T-helper 1 cell treated with Interleukin-12 subunit alpha and Interleukin-12 subunit beta and Interleukin-4 antibody, amounts not matched to agents 30 μg/mL and 1 μg/mL, for 36 hours (primary cell): ENCODE measurements at regions not wholly inside any gene's neighbourhood (a gene's known extent, or its start where the extent isn't known, plus 50 kb on each side); places are given as distances from the start of the nearest gene placed in this dataset.

Experiments used
- H3K27ac Mint-ChIP-seq: one replicate; pipeline ENCODE4 v1.8.0; 2021; ENCODE audit warnings: mild to moderate bottlenecking, mixed read lengths
- H3K27me3 Mint-ChIP-seq: one replicate; pipeline ENCODE4 v1.8.0; 2021; ENCODE audit warnings: low read depth, mixed read lengths
- H3K36me3 Mint-ChIP-seq: one replicate; pipeline ENCODE4 v1.8.0; 2021; ENCODE audit warnings: low read depth, mixed read lengths
- H3K4me1 Mint-ChIP-seq: one replicate; pipeline ENCODE4 v1.8.0; 2021; ENCODE audit warnings: low read depth, mixed read lengths
- H3K4me3 Mint-ChIP-seq: one replicate; pipeline ENCODE4 v1.8.0; 2021; ENCODE audit warnings: mild to moderate bottlenecking, moderate library complexity, mixed read lengths
- H3K9me3 Mint-ChIP-seq: one replicate; pipeline ENCODE4 v1.8.0; 2021; ENCODE audit warnings: mixed read lengths

DNA sequence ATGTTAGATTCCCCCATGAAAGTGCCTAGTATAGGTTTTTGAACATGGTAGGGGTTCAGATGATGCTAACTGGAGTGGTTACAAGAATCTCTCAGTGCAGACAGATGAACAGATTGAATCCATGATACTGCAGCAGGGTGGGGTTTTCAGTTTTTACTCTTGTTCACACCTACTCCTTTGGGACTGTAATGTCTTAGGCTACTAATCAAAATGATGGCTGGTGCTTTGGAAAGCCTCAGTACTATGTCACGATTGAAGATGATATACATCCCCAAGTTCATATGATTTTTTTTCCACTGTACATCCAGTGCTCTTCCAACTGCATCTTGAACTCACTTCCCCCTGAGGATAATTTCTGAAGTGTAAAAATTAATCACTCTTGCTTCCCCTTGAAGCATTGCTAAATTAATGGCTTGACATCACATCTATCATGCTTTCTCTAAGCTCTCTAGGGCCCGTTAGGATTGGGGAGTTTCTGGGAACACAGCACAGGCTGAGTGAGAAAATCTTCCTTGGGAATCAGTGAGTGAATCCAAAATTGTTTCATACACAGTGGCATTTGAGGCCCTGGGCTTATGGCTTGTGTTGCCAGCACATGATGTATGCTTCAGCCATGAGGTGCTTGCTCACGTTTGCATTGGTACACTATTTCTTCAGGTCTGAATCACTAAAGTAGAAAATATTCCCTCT, 115.0 kb upstream of the TPRG1 start:
- Mint-ChIP-seq H3K36me3 (peaks cover 12% of the 10 kb centered on the region), H3K9me3 (peaks cover 25% of the 10 kb centered on the region), H3K27me3 (peaks cover 25% of the 10 kb centered on the region), H3K27ac (no peak overlapping the region), H3K4me3 (no peak overlapping the region), H3K4me1 (peaks cover 11% of the 10 kb centered on the region)

DNA sequence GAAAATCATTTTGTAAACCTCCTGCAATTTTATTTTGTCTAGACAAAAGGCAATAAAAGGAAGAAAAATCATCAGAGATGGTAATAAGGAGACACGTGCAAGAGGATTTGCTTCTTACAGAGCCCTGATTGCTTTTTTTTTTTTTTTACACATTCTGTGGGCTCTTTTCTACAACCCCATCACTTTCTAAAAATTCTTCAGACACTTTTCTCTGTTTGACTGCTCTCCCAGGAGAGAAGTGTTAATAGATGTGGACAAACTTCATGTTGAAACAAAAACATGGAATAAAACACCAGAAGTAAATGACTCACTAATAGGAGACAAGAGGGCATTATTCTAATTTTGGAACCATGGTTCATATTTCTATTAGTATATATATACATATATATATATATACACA, 114.4 kb upstream of the TPRG1 start:
- peaks cover 25% of the 10 kb centered on the region for H3K9me3 Mint-ChIP-seq
- H3K27ac Mint-ChIP-seq = no peak overlapping the region
- peaks cover 30% of the 10 kb centered on the region for H3K27me3 Mint-ChIP-seq
- peaks cover 11% of the 10 kb centered on the region for H3K4me1 Mint-ChIP-seq
- no peak overlapping the region for H3K4me3 Mint-ChIP-seq
- H3K36me3 Mint-ChIP-seq = peaks cover 7% of the 10 kb centered on the region

DNA sequence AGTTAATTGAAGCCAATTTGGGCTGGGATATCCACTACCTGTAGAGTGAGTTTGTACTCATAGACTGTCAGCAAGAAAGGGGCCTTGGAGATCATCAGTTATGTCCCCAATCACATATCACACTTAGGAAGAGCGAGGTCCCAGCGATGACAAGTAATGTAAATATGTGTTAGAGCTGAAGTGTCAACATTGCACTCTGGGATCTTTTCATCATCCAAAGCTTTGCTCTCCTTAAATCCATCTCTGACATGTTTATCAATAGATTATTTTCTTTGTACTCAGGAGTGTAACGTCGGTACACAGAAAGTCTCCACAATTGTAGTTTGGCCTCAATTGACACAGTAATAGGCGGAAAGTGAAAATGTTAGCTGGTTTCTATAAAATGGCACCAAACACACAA, 113.7 kb upstream of the TPRG1 start:
- Mint-ChIP-seq H3K9me3 (peaks cover 31% of the 10 kb centered on the region), H3K4me3 (no peak overlapping the region), H3K27me3 (peaks cover 32% of the 10 kb centered on the region), H3K36me3 (peaks cover 7% of the 10 kb centered on the region), H3K4me1 (peaks cover 10% of the 10 kb centered on the region), H3K27ac (no peak overlapping the region)

DNA sequence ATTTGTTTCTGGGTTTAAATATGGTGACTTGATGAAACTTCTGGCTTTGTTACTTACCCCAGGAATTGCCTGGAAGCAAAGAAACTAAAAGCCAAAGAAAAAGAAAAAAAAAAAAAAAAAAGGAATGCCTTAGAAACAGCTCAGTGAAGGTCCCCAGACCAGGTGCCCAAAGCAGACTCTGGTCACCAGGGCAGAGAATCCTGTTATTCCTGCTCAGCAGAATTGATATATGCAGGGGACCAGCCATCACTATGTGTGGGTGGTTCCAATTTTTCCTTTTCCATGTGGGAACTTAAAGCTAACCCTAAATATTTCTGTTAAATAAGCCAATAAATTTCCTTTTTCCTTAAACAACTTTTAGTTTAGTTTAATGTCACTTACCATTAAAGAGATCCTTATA, 100.8 kb upstream of the TPRG1 start:
- Mint-ChIP-seq H3K4me3 (no peak overlapping the region), H3K4me1 (peaks cover 2% of the 10 kb centered on the region), H3K9me3 (peaks cover 9% of the 10 kb centered on the region), H3K27ac (no peak overlapping the region), H3K36me3 (peaks cover 2% of the 10 kb centered on the region), H3K27me3 (peaks cover 26% of the 10 kb centered on the region)

DNA sequence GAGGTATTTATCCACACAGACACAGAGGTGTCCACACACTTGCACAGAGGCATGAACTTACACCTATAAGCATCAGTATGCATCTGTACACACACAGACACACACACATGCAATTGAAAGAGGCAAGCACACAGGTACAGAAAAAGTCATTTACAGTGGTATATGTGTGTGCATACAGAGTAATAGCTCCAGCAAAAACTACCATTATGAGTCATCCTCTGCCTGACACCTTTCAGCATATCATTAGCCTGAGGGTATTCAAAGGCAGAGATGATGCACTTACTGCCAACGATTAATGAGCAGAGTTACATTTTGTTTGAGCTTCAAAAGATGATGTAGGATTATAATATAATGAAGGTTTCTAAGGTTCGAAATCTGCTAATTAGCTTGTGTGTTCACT, 100.3 kb upstream of the TPRG1 start:
- Mint-ChIP-seq H3K27ac (no peak overlapping the region), H3K9me3 (peaks cover 7% of the 10 kb centered on the region), H3K27me3 (peaks cover 25% of the 10 kb centered on the region), H3K36me3 (peaks cover 1% of the 10 kb centered on the region), H3K4me1 (peaks cover 2% of the 10 kb centered on the region), H3K4me3 (no peak overlapping the region)

DNA sequence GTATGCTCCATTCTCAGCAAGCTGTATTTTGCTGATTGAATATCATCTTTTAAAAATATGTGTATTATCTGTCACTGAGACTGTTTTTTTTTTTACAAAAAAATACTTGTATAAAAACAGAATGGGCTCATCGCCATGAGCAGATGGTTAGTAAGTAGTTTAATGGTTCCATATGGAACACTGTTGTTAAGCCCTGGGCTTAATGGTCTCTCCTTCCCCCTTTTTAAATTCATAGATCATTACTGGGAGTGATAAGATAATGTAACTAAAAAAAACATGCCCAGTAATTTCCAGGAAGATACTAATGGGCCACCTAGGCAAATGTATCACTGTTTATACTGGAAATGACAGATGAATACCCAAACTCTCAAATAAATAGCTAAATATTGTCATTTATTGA, 95.3 kb upstream of the TPRG1 start:
- Mint-ChIP-seq H3K27me3 (peaks cover 12% of the 10 kb centered on the region), H3K9me3 (no peaks in the 10 kb centered on the region), H3K36me3 (no peaks in the 10 kb centered on the region), H3K4me3 (no peak overlapping the region), H3K27ac (no peak overlapping the region), H3K4me1 (no peaks in the 10 kb centered on the region)

DNA sequence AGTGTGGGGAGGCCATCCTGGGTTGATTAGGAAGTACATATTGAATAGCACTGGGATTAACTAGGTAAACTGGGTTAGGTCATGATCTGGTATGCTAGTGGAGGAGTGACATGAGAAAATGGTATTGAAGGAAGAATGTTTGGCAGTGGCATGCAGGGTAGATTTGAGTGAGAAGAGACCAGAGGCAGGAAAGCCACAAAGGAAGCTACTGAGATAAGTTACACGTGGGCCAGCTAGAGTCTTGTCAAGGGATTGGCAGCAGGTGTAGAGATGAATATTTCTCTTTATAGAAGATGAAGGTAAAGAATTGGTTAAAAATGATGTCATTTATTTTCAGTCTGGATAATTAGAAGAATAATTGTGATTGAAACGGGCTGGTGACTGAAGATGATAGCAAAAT, 91.0 kb upstream of the TPRG1 start:
- Mint-ChIP-seq H3K4me1 (no peaks in the 10 kb centered on the region), H3K27me3 (peaks cover 5% of the 10 kb centered on the region), H3K9me3 (no peaks in the 10 kb centered on the region), H3K27ac (no peak overlapping the region), H3K36me3 (no peaks in the 10 kb centered on the region), H3K4me3 (no peak overlapping the region)

DNA sequence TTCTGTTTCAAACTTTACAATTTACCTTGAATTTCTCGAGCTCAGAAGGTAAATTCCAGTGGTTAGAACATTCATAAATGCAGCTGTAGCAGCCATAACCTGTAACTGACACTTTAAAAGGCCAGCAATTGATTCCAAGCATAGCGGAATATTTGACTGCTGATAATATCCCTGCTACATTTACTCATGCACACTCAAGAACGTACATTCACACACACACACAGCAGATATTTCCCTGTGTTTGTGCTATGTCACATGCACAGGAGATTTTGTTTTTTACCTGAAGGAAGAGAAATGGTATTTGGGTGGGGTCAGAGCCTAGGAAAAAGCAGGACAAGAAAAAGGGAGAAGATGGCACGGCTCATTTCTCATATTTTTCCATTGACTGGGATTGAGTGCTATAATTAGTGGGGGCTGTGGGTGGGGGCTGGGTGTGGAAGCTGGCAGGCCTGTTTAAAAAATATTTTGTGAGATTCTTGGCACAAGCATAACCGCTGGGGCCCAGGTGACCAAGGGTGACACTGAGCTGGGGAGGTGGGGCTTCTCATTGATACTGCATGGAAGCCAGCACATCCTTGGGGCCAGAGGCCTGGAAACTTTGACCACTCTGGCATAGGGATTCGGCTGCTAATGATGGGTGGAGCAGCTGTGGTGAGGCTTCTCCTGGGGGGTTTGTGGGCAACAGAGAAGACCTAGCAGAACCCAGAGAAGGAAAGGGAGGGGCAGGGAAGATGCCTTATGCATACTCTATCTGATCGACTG, 88.9 kb upstream of the TPRG1 start:
- no peaks in the 10 kb centered on the region for H3K4me1 Mint-ChIP-seq
- no peaks in the 10 kb centered on the region for H3K36me3 Mint-ChIP-seq
- H3K9me3 Mint-ChIP-seq = no peaks in the 10 kb centered on the region
- no peak overlapping the region for H3K4me3 Mint-ChIP-seq
- no peak overlapping the region for H3K27ac Mint-ChIP-seq
- peaks cover 9% of the 10 kb centered on the region for H3K27me3 Mint-ChIP-seq

DNA sequence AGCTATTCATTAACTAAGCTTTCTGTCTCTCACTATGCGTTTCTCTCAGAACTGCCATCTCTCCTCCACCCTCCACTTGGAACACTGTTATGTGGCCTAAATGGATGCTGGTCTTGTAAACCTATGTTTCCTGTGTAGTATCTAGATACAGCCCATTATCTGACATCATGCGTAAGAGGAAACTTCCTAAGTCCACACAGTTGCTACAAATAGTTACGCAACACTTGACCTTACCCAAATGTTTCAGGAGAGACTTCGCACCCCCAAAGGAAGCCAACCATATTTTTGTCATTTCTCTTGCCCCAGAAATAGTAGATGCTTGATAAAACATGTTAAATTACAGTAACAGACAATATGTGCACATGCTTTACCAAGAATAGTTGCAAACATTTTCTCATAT, 87.2 kb upstream of the TPRG1 start:
- Mint-ChIP-seq H3K27ac (no peak overlapping the region), H3K9me3 (peaks cover 6% of the 10 kb centered on the region), H3K4me3 (no peak overlapping the region), H3K4me1 (no peaks in the 10 kb centered on the region), H3K27me3 (peaks cover 20% of the 10 kb centered on the region), H3K36me3 (peaks cover 1% of the 10 kb centered on the region)

DNA sequence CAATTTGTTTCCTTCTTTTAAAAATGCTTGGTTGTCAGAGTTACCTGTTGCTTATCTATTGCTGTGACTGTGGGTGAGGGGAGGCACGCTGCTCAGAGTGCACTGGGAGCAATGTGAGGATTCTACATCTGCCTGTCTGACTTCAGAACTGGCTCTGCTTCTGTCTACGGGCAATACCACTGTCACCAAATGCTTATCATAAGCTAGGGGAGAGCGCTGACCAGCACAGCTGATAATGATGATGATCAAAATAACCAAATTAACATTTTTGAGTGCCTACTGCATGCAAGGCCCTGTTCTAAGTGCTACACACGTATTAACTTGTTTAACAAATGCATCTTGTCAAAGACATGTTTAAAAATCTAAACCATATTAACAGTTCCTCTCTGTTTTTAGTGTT, 79.2 kb upstream of the TPRG1 start:
- H3K27ac Mint-ChIP-seq = no peak overlapping the region

DNA sequence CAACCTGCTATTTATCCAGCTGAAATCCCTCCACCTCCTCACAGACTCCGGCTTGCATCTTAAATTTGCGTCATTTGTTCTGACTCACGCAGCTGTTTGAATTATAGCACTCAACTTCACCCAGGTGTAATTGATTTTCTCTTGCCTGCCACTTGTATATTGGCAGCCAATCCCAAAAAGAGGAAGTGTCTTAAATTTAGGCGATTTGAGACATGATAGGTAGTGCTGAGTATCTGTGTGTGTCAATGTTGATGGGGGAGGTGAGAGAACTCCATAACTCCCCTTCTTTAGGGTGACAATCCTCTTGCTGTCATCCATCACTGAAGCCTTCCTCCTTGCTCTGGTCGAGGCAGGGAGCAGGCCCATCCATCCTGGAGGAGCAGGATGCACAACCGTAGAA, 77.2 kb upstream of the TPRG1 start:
- no peaks in the 10 kb centered on the region for H3K36me3 Mint-ChIP-seq
- H3K27ac Mint-ChIP-seq = no peak overlapping the region
- no peaks in the 10 kb centered on the region for H3K9me3 Mint-ChIP-seq
- peaks cover 3% of the 10 kb centered on the region for H3K27me3 Mint-ChIP-seq
- H3K4me3 Mint-ChIP-seq = no peak overlapping the region
- H3K4me1 Mint-ChIP-seq = peaks cover 3% of the 10 kb centered on the region

More for the DNA sequence above, 79.2 kb upstream of the TPRG1 start:
- Mint-ChIP-seq H3K4me3 (no peak overlapping the region), H3K4me1 (peaks cover 3% of the 10 kb centered on the region), H3K36me3 (peaks cover 1% of the 10 kb centered on the region), H3K27me3 (peaks cover 20% of the 10 kb centered on the region), H3K9me3 (peaks cover 6% of the 10 kb centered on the region)

DNA sequence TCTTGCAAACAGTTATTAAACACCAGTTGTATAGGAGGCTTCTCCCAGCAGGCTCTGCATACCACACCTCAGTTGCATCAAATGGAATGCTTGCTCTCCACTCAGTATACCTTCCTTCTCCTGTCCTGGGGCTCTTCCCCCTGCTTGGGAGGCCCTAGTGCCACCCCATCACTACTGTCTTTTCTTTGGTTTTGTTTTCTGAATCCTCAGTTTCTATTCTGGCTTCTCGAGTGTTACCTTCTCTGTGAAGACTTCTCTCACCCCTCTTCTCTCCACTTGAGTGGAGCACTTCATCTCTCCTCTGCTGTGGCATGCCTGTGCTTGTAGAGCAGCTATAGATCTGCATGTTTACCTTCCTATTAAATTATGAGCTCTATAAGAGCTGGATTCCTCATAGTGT, 75.7 kb upstream of the TPRG1 start:
- H3K4me3 Mint-ChIP-seq = no peak overlapping the region
- no peak overlapping the region for H3K27ac Mint-ChIP-seq
- H3K4me1 Mint-ChIP-seq = peaks cover 3% of the 10 kb centered on the region
- no peaks in the 10 kb centered on the region for H3K36me3 Mint-ChIP-seq
- no peaks in the 10 kb centered on the region for H3K9me3 Mint-ChIP-seq
- H3K27me3 Mint-ChIP-seq = peaks cover 5% of the 10 kb centered on the region

DNA sequence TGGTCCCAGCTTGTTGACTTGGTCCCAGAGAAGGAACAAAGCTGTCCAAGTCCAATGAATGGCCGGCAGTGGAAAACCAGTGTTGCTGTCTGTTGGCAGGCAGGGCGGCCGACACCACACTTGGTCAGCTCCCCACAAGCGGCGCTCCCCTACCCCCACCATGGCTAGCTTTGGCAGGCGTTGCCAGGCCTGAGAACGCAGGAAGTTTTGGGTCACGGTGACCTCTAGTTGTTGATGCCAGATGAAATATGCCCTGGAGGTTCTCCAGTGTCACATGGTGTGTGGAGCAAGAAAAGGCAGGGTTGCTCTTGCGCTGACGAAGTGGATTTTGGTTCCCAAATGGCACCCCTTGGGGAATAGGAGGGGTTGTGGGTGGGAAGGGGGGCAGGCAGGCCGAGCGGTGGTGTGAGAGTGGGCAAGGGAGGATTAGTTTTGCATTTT, 72.7 kb upstream of the TPRG1 start:
- H3K9me3 Mint-ChIP-seq = no peaks in the 10 kb centered on the region
- H3K36me3 Mint-ChIP-seq = no peaks in the 10 kb centered on the region
- H3K4me1 Mint-ChIP-seq = peaks cover 3% of the 10 kb centered on the region
- H3K27me3 Mint-ChIP-seq = peaks cover 10% of the 10 kb centered on the region
- H3K27ac Mint-ChIP-seq = no peak overlapping the region
- H3K4me3 Mint-ChIP-seq = no peak overlapping the region

DNA sequence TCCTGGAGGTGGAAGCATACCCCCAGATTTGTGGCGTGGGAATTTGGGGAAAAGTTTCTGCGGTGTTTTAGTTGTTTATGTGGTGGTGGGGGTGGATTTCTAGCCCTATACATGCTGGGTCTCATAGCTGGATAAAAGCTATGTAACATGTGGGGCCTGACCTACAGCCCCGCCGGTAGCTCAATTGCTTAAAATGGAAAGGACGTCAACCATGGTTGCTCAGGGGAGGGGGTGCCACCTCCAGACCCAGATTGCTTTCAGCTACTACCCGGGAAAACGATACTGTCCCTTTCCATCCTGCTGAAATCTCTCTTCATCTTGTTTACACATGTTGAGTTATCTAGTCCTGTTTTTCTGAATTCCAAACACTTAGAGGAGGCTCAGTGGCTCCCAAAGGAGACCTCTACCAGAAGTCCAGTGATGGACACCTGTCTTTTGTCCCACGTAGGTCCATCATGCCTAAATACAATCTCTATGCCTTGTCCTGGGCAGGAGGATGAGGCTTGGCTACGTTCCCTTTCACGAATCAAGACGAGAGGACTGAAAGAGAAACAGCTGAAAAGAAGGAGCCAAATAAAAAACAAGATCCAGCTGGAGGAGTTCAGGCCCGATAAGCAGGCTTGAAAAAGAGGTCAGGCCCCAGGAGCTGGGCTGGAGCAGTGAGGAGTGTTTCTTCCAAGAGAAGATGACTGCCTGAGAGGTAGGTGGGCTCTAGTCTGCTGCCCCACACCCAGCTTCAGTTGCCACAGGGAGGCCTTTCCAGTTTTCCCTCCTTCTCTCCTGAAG, 72.1 kb upstream of the TPRG1 start:
- H3K27me3 Mint-ChIP-seq = peaks cover 16% of the 10 kb centered on the region
- peaks cover 3% of the 10 kb centered on the region for H3K4me1 Mint-ChIP-seq
- no peaks in the 10 kb centered on the region for H3K36me3 Mint-ChIP-seq
- H3K9me3 Mint-ChIP-seq = no peaks in the 10 kb centered on the region
- H3K27ac Mint-ChIP-seq = no peak overlapping the region
- H3K4me3 Mint-ChIP-seq = no peak overlapping the region

DNA sequence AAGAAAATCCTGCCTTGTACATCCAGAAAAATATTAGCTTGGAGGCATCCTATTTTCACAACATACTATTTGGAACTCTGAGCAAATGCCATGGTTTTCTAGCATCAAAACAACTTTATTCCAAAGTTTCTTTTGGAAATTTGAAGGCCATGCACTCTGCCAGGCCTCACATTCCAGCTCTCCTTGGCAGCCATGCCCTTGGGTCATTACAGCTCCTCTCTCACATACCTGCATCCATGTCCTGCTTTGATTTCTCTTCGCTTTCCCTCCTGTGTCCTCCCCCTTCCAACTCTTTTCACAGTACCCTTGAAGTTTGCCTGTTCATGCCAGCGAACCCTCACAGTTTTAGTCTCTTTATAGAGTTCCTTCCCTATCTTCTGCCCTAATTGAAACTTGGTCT, 70.9 kb upstream of the TPRG1 start:
- H3K36me3 Mint-ChIP-seq = no peaks in the 10 kb centered on the region
- peaks cover 3% of the 10 kb centered on the region for H3K4me1 Mint-ChIP-seq
- no peaks in the 10 kb centered on the region for H3K9me3 Mint-ChIP-seq

More for the DNA sequence above, 70.9 kb upstream of the TPRG1 start:
- Mint-ChIP-seq H3K4me3 (no peak overlapping the region), H3K27me3 (peaks cover 26% of the 10 kb centered on the region), H3K27ac (no peak overlapping the region)
